ENCODE measurements at regions not wholly inside any gene's neighbourhood (a gene's known extent, or its start where the extent isn't known, plus 50 kb on each side); places are given as distances from the start of the nearest gene placed in this dataset.

DNA sequence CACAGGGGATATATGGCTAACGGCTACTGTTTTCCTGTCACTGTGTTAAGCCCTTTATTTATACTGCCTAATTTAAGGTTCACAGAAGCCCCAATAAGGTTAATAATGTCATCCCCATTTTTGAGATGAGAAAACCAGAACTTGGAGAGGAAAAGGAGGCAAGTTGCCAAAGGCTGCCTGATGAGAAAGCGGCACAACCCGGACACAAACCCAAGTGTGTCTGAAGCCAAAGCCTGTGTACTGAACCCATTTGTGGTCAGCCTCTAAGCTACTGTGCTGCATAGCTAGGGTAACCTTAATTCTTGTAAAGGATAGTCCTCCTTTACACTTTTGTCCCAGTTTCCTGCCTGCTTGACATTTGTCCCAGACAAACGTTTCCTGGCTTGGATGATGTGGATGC is 954.7 kb upstream of the FANCL start:
- H3K4me3 Mint-ChIP-seq, result no peak overlapping the region
- H3K9me3 Mint-ChIP-seq, result peaks cover 4 to 27% (median 14%) of the 10 kb centered on the region in 7 donors
- ATAC-seq (ENCODE audit: low read depth in 2 of 2), result no peak

DNA sequence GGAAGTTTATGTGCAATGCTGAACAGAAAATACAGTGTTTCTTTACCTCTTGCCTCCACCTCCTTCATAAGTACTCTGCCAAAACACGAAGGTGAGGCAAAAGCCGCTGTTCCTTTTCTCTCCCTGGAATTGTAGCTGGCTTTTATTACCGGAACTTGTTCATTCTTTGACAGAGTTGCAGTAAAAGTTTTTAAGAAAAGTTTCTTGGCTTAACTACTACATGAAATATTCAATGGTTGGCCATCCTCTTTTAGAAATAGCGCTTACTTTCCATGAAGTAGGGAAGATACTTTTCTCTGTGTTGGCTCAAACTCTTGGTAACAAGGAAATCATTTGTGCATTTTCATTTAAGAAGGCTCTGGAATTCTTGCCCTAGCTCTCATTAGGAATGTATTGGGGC is 950.7 kb upstream of the FANCL start:
- no peak for ATAC-seq (ENCODE audit: low read depth in 2 of 2)
- Mint-ChIP-seq H3K36me3 (peaks cover 0 to 5% of the 10 kb centered on the region in 2 donors), H3K27me3 (peaks cover 0 to 10% (median 4%) of the 10 kb centered on the region in 3 donors), H3K9me3 (no peaks in the 10 kb centered on the region), H3K4me1 (no peaks in the 10 kb centered on the region), H3K4me3 (no peak overlapping the region), H3K27ac (no peak overlapping the region)
- DNase-seq, result no peak

More for the DNA sequence above, 954.7 kb upstream of the FANCL start:
- H3K27ac Mint-ChIP-seq, result no peak overlapping the region
- H3K4me1 Mint-ChIP-seq, result no peaks in the 10 kb centered on the region
- no peak for DNase-seq
- peaks cover 6 to 10% (median 7%) of the 10 kb centered on the region in 3 donors for H3K27me3 Mint-ChIP-seq
- H3K36me3 Mint-ChIP-seq, result peaks cover 11 to 16% of the 10 kb centered on the region in 2 donors

DNA sequence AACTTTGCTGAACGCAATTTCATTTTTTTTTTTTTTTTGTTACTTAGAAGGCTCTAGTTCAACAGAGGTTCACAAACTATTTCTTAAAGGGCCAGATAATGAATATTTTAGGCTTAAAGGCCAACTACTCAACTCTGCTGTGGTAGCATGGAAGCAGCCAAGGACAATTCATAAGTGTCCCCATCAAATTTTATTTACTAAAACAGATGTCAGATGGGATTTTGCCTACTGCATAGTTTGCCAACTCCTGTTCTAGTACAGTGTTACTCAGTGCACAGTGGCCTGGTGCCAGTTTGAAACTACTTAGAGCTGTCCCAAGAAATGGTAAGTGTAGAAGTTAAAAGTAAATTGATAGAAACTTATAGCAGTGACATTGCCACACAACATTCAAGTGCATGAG is 949.4 kb upstream of the FANCL start:
- peaks cover 0 to 10% (median 0%) of the 10 kb centered on the region in 3 donors for H3K27me3 Mint-ChIP-seq
- H3K4me1 Mint-ChIP-seq, result peaks cover 0 to 2% (median 0%) of the 10 kb centered on the region in 3 donors
- no peak for DNase-seq
- H3K4me3 Mint-ChIP-seq, result no peak overlapping the region
- ATAC-seq (ENCODE audit: low read depth in 2 of 2), result no peak
- no peaks in the 10 kb centered on the region for H3K9me3 Mint-ChIP-seq
- H3K36me3 Mint-ChIP-seq, result peaks cover 0 to 5% of the 10 kb centered on the region in 2 donors
- H3K27ac Mint-ChIP-seq, result no peak overlapping the region

DNA sequence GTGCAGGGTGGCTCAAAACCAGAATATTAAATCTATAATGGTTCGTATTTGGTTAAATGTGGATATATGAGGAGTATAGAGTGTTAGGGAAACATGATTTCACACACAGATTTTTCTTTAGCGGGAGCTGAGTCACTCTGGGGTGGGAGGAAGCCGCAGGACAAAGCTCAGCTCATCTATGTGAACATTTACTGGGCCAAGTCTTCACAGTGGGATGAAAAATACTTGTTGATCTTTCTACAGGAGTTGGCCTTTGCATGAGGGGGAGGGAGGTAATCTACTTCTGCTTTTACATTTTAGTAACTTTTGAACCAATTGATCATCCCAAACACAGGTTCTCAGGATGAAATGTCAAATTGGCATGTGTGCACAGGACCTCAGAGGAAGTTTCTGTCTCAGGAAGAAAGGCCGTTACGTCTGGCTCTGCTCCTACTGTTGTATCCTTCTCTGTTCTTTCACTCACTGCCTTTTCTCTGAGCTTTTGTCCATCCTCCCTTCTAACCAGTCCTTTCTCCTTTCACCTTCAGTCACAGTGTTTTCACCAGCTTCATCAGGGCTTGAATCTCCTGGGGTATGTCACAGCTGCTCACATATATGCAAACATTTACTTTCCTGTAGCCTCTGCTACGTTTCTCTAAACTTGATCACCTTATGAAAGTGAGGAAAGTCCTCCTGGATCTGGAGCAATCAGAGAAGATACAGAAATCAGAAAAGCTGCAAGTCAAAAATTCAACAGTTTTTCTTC is 943.3 kb upstream of the FANCL start:
- DNase-seq (peak; percentile 12), ATAC-seq (ENCODE audit: low read depth in 2 of 2) (peak; percentile 69 to 70)
- Mint-ChIP-seq H3K27ac (peak overlapping the region; percentile 6 to 94 (median 87)), H3K9me3 (peaks cover 0 to 3% (median 0%) of the 10 kb centered on the region in 7 donors), H3K4me3 (peak overlapping the region; percentile 0 to 85 (median 68)), H3K36me3 (no peaks in the 10 kb centered on the region), H3K27me3 (no peaks in the 10 kb centered on the region), H3K4me1 (peaks cover 15 to 19% (median 18%) of the 10 kb centered on the region in 3 donors)

DNA sequence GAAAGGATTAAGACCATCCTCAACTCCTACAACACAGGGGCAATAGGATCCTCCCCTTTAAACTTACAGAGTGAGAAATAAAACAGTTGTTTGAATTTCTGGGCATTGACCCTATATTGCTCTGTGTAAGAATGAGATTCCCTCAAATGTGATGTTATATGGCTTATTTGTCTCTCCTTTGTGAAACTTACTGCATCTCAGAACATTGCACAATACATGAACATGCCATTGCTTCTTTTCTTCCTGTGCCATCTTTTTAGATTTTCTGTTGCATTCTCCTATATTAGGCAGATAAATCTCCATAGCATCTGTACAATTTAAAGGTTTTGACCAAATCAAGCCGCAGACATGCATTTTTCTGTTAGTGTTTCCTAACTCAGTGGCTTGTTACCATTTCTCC is 941.9 kb upstream of the FANCL start:
- H3K27ac Mint-ChIP-seq, result no peak overlapping the region
- peaks cover 0 to 3% (median 0%) of the 10 kb centered on the region in 7 donors for H3K9me3 Mint-ChIP-seq
- no peaks in the 10 kb centered on the region for H3K27me3 Mint-ChIP-seq
- H3K4me1 Mint-ChIP-seq, result peaks cover 15 to 19% (median 18%) of the 10 kb centered on the region in 3 donors
- DNase-seq (no peak), ATAC-seq (ENCODE audit: low read depth in 2 of 2) (no peak)
- no peaks in the 10 kb centered on the region for H3K36me3 Mint-ChIP-seq
- H3K4me3 Mint-ChIP-seq, result no peak overlapping the region

DNA sequence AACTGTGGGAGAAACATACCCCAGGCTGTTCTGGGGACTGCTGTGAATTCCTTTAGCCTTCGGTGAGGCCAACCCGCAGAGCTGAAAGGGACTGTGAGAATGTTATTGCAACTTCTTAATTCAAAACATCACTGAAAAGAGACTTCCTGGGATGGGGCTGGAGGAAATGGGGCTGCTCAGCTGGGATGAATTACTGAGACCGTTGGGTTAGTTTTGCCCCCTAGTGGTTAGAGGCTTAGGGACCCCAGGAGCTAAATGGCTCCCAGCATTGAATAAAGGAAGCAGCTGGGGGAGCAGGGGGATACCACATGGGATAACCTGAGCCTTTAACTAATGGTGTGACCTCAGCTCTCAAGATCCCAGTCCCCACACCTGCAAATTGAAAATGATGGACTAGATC is 941.1 kb upstream of the FANCL start:
- H3K36me3 Mint-ChIP-seq, result no peaks in the 10 kb centered on the region
- ATAC-seq (ENCODE audit: low read depth in 2 of 2), result no peak
- no peaks in the 10 kb centered on the region for H3K27me3 Mint-ChIP-seq
- peaks cover 15 to 19% (median 18%) of the 10 kb centered on the region in 3 donors for H3K4me1 Mint-ChIP-seq
- peaks cover 0 to 3% (median 0%) of the 10 kb centered on the region in 7 donors for H3K9me3 Mint-ChIP-seq
- H3K27ac Mint-ChIP-seq, result peak overlapping the region in 1 of 6 donors; percentile 14
- DNase-seq, result no peak
- no peak overlapping the region for H3K4me3 Mint-ChIP-seq

DNA sequence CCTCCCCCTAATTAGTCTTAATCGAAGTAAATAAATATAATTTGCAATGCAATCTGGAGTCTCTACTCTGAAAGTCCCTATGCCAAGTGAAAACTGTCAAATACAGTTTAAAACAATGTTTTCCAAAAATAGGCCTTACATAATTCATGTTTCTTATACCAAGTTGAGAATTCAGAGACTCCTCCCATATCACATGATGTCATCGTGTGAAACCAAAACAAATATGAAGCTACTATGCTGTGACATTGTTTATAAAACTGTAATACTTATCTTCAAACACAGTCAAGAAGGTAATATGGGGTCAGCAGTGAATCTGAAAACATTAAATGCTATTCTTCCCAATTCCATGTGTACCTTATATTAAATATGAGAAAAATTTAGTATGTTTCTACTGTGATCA is 940.2 kb upstream of the FANCL start:
- H3K9me3 Mint-ChIP-seq, result peaks cover 0 to 3% (median 0%) of the 10 kb centered on the region in 7 donors
- no peak for ATAC-seq (ENCODE audit: low read depth in 2 of 2)

DNA sequence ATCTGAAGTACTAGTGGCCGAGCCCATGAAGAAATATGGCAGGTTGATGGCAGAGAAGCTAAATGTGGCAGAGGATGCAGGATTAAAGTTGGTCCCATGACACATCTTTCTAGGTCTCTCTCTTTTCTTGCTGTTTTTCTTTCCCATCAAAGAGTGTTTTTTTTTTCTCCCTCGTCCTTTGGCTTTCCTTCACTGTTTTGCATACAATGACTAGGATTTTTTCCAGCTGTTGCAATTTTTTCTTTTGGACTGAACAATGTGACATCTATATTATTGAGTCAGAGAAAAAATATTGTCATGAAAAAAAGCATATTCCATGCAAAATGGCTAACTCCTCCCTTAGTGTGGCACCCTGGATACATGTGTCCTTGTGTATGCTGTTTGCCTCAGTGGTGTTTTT is 939.5 kb upstream of the FANCL start:
- Mint-ChIP-seq H3K4me1 (peaks cover 15 to 18% (median 17%) of the 10 kb centered on the region in 3 donors), H3K9me3 (peaks cover 0 to 3% (median 0%) of the 10 kb centered on the region in 7 donors), H3K27ac (peak overlapping the region in 1 of 6 donors; percentile 39), H3K36me3 (no peaks in the 10 kb centered on the region), H3K27me3 (no peaks in the 10 kb centered on the region), H3K4me3 (no peak overlapping the region)
- ATAC-seq (ENCODE audit: low read depth in 2 of 2), result no peak
- DNase-seq, result no peak

More for the DNA sequence above, 940.2 kb upstream of the FANCL start:
- no peaks in the 10 kb centered on the region for H3K27me3 Mint-ChIP-seq
- H3K4me3 Mint-ChIP-seq, result no peak overlapping the region
- no peak overlapping the region for H3K27ac Mint-ChIP-seq
- peaks cover 15 to 19% (median 18%) of the 10 kb centered on the region in 3 donors for H3K4me1 Mint-ChIP-seq
- DNase-seq, result no peak
- H3K36me3 Mint-ChIP-seq, result no peaks in the 10 kb centered on the region

DNA sequence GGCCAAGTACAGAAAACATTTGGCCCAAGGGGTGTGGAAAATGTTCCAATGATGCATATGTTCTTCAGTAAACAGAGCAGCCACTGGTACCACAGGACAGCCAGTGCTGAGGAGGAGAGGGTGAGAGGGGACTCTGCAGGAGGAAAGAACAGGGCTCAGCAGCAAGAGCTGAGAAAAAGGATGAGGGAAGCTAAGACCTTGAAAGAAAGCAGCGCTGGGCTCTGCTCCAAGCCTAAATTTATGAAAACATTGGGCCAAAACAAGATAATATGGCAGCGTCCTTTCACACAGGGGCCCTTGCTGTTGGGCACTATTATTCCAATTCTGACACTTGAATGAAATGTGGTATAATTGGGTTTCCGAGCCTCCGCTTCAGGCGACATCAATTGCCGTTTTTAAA is 939.0 kb upstream of the FANCL start:
- Mint-ChIP-seq H3K36me3 (no peaks in the 10 kb centered on the region), H3K9me3 (peaks cover 0 to 3% (median 0%) of the 10 kb centered on the region in 7 donors), H3K4me1 (peaks cover 15 to 18% (median 17%) of the 10 kb centered on the region in 3 donors), H3K4me3 (no peak overlapping the region), H3K27me3 (no peaks in the 10 kb centered on the region), H3K27ac (peak overlapping the region in 2 of 6 donors; percentile 47 to 71)
- no peak for ATAC-seq (ENCODE audit: low read depth in 2 of 2)
- DNase-seq, result no peak

DNA sequence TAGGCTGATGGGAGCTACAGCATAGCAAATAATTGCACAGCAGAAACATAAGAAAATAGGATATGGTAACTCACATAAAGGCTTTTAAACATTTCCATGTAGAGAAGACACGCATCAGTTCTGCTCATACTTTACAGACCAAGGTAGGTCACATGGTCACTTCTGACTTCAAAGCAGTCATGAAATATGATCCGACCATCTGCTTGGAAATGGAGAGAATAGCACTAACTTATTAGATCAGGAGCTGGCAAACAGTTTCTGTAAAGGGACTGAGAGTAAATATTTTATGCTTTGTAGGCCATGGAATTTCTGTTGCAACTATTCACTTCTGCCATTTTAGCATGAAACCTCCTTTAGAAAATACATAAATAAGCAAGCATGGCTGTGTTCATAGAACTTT is 936.6 kb upstream of the FANCL start:
- Mint-ChIP-seq H3K4me3 (no peak overlapping the region), H3K9me3 (peaks cover 0 to 3% (median 0%) of the 10 kb centered on the region in 7 donors), H3K4me1 (peaks cover 0 to 6% (median 0%) of the 10 kb centered on the region in 3 donors), H3K27me3 (peaks cover 0 to 8% (median 0%) of the 10 kb centered on the region in 3 donors), H3K27ac (no peak overlapping the region), H3K36me3 (no peaks in the 10 kb centered on the region)
- no peak for ATAC-seq (ENCODE audit: low read depth in 2 of 2)
- DNase-seq, result no peak

DNA sequence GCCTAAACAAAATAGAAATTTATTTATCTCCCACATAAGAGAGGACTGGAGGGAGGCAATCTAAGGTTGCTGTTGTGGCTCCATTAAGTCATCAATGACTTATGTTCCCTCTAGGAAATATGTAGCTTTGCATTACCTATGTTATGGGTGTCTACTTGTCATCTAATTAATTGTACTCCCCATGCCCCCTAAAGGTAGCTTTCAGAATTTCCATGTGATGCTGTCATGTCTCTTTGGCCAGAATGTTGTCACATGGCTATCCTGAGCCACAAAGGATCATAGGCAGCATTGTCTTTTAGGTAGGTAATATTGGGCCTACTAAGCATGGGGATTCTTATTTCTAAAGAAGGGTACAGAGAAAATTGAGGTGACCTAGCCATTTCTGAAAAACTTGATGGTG is 935.6 kb upstream of the FANCL start:
- Mint-ChIP-seq H3K9me3 (peaks cover 0 to 1% (median 0%) of the 10 kb centered on the region in 7 donors), H3K36me3 (no peaks in the 10 kb centered on the region), H3K27ac (no peak overlapping the region), H3K27me3 (peaks cover 0 to 8% (median 0%) of the 10 kb centered on the region in 3 donors), H3K4me3 (no peak overlapping the region), H3K4me1 (peaks cover 0 to 6% (median 0%) of the 10 kb centered on the region in 3 donors)
- ATAC-seq (ENCODE audit: low read depth in 2 of 2) (no peak), DNase-seq (no peak)

DNA sequence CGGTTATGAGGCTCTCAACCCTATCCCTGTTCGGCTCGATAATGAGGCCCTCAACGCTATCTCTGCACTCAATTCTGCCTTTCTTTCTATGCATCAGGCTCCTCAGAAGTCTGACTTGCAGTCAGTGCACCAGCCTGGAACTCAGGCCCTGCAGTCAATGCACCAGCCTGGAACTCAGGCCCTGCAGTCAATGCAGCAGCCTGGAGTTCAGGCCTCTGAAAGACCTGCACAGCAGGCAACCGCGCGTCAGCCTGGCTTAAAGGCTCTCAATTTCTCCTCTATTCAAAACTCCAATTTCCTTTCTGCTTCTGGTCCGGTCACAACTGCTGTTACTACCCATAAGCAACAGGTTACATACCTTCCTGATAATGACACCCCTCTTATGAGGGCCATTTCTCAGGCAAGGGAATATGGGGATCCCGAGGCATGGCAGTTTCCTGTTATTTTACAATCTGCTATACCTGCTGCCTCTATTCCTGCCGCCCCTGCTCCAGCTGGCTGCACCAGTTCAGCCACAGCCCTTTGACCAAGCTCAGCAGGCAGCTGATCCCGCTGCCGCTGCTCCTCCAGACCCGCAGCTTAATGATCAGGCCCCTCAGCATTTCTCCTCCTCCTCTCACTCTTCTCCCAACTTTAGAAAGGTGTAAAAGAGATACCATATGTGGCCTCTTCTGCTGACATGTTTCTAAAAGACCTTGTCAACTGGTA is 933.6 kb upstream of the FANCL start:
- no peak for ATAC-seq (ENCODE audit: low read depth in 2 of 2)
- Mint-ChIP-seq H3K27me3 (peaks cover 0 to 8% (median 0%) of the 10 kb centered on the region in 3 donors), H3K4me1 (peaks cover 0 to 3% (median 0%) of the 10 kb centered on the region in 3 donors), H3K36me3 (no peaks in the 10 kb centered on the region), H3K27ac (no peak overlapping the region), H3K4me3 (no peak overlapping the region), H3K9me3 (peaks cover 0 to 1% (median 0%) of the 10 kb centered on the region in 7 donors)
- no peak for DNase-seq

DNA sequence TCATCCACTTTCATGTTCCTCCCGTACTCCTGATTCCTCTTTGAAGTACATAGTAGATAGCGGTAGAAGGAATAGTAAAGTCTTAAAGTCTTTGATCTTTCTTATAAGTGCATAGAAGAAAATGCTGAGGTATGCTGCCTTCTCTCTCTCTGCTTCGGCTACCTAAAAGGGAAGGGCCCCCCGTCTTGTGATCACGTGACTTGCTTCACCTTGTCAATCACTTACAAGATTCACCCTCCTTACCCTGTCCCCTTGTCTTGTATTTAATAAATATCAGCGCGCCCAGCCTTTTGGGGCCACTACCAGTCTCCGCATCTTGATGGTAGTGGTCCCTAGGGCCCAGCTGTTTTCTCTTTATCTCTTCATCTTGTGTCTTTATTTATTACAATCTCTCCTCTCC is 932.2 kb upstream of the FANCL start:
- Mint-ChIP-seq H3K9me3 (peaks cover 0 to 1% (median 0%) of the 10 kb centered on the region in 7 donors), H3K4me3 (peak overlapping the region in 2 of 8 donors; percentile 23 to 64), H3K36me3 (no peaks in the 10 kb centered on the region), H3K27me3 (peaks cover 0 to 8% (median 0%) of the 10 kb centered on the region in 3 donors), H3K27ac (no peak overlapping the region), H3K4me1 (peaks cover 0 to 3% (median 0%) of the 10 kb centered on the region in 3 donors)
- DNase-seq, result no peak
- no peak for ATAC-seq (ENCODE audit: low read depth in 2 of 2)

Data from naive B cell (primary cell).